ENCODE measurements at regions not wholly inside any gene's neighbourhood (a gene's known extent, or its start where the extent isn't known, plus 50 kb on each side); places are given as distances from the start of the nearest gene placed in this dataset.

GRCh38 chr14:46233786-46234185 is 417.8 kb downstream of the RPL10L start (continued):
- no peak for TF ChIP-seq ZNF407 (IDR thresholded peaks at IDR 0.05; ENCODE audit: low read depth)
- TF ChIP-seq DACH1 (IDR thresholded peaks at IDR 0.05; ENCODE audit: partially characterized antibody): no peak
- no peak for TF ChIP-seq SMAD3 (CRISPR knock-in tag; conservative IDR thresholded peaks at IDR 0.05)
- TF ChIP-seq USF1 (CRISPR knock-in tag; IDR thresholded peaks at IDR 0.05): no peak
- TF ChIP-seq NRF1 (conservative IDR thresholded peaks at IDR 0.05 in 1 of 2, IDR thresholded peaks at IDR 0.05 in 1 of 2): no peak
- TF ChIP-seq MLLT1 (IDR thresholded peaks at IDR 0.05): no peak

Data from K562 (cell line).